ENCODE measurements at regions not wholly inside any gene's neighbourhood (a gene's known extent, or its start where the extent isn't known, plus 50 kb on each side); places are given as distances from the start of the nearest gene placed in this dataset.

- no peak for TF ChIP-seq CTCF (IDR thresholded peaks at IDR 0.05; ENCODE audit: insufficient read depth, low read length, missing control alignments)
- POLR2A ChIA-PET, result no interaction called here
- H3K4me3 ChIP-seq (ENCODE audit: low read depth, low read length), result no peak overlapping the region
- CTCF ChIA-PET, result interaction anchor here (1.4 to 18.7 kb wide), 8 partner anchors 12 to 1284 kb away, joined by 3 to 497 read pairs (median 80); no protein-coding TSS in a partner anchor
- no peak for DNase-seq (ENCODE audit: low read depth, low spot score)
Measured at GRCh38 chr14:100381395-100382105, 58.4 kb downstream of the SLC25A47 start.

DNA sequence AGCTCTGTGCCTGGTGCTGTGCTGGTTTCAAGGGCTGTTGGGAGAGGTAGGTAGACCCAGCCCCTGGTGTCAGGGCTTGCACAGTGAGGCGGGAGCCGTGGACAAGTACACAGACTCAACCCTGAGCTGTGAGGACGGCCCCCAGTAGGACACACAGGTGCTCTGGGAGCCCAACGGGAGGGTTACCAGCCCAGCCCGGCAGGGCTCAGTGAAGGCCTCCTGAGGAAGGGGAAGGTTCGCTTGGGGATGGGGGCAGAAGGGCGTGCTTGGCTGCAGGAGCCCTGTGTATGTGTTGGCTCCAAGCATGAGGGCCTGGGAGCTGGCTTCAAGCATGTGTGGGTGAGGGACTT lies 58.9 kb downstream of the SLC25A47 start:
- POLR2A ChIA-PET, result no interaction called here
- CTCF ChIA-PET, result interaction anchor here (0.8 to 18.7 kb wide), 12 partner anchors 11 to 1283 kb away, joined by 3 to 497 read pairs (median 36); no protein-coding TSS in a partner anchor
- no peak for TF ChIP-seq CTCF (IDR thresholded peaks at IDR 0.05; ENCODE audit: insufficient read depth, low read length, missing control alignments)
- no peak for DNase-seq (ENCODE audit: low read depth, low spot score)
- no peak overlapping the region for H3K4me3 ChIP-seq (ENCODE audit: low read depth, low read length)

GRCh38 chr14:100383727-100384158 lies 60.6 kb downstream of the SLC25A47 start:
- no peak overlapping the region for H3K4me3 ChIP-seq (ENCODE audit: low read depth, low read length)
- DNase-seq (ENCODE audit: low read depth, low spot score), result no peak
- TF ChIP-seq CTCF (IDR thresholded peaks at IDR 0.05; ENCODE audit: insufficient read depth, low read length, missing control alignments), result peak; percentile 93
- ChIA-PET CTCF (interaction anchor here (1.0 to 18.7 kb wide), 30 partner anchors 7 to 1281 kb away, joined by 3 to 497 read pairs (median 10); partner anchors contain the start of gene WDR25), POLR2A (interaction anchor here (0.7 kb wide), 1 partner anchor 9 kb away, joined by 3 read pairs; a partner anchor contains a TSS)

DNA sequence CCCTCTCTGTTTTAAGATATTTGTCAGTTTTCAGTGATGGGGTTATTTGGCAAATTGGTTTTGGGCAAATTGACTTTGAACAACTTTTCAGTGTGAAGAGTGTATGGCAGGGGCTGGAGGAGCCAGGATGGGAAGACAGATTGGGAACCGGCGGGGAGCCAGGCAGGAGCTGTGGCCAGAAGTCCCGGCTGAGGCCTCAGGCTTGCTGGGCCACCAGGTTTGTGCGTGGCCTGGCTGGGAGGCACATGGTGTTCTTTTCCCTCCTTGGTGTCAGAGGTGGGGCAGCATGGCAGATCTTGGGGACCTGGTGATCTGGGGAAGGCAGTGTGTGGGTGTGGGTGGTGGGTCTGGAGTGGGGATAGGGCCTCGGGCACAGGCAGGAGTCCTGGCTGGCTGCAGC lies 61.1 kb downstream of the SLC25A47 start:
- POLR2A ChIA-PET, result interaction anchor here (0.7 to 1.2 kb wide), 2 partner anchors 9 kb away, joined by 3 read pairs; a partner anchor contains a TSS
- no peak for TF ChIP-seq CTCF (IDR thresholded peaks at IDR 0.05; ENCODE audit: insufficient read depth, low read length, missing control alignments)
- CTCF ChIA-PET, result interaction anchor here (0.7 to 18.7 kb wide), 51 partner anchors 8 to 1281 kb away, joined by 3 to 497 read pairs (median 6); partner anchors contain the start of gene WDR25
- H3K4me3 ChIP-seq (ENCODE audit: low read depth, low read length), result no peak overlapping the region
- no peak for DNase-seq (ENCODE audit: low read depth, low spot score)

GRCh38 chr14:100384819-100385813 lies 62.0 kb downstream of the SLC25A47 start:
- peak; percentile 14 for TF ChIP-seq CTCF (IDR thresholded peaks at IDR 0.05; ENCODE audit: insufficient read depth, low read length, missing control alignments)
- no peak overlapping the region for H3K4me3 ChIP-seq (ENCODE audit: low read depth, low read length)
- ChIA-PET CTCF (interaction anchor here (0.7 to 18.7 kb wide), 67 partner anchors 8 to 1280 kb away, joined by 3 to 497 read pairs (median 4); partner anchors contain the start of gene WDR25), POLR2A (interaction anchor here (0.7 to 1.2 kb wide), 5 partner anchors 10 to 457 kb away, joined by 3 read pairs; partner anchors contain the start of gene MEG3)
- no peak for DNase-seq (ENCODE audit: low read depth, low spot score)
